MM.1S (cell line): ENCODE measurements at regions not wholly inside any gene's neighbourhood (a gene's known extent, or its start where the extent isn't known, plus 50 kb on each side); places are given as distances from the start of the nearest gene placed in this dataset.

Experiments
- EZH2 ChIP-seq: fragments of 300-600 bp; sonication (generic); optimal IDR thresholded peaks from 2 replicates; pipeline ENCODE3; 2017; ENCODE audit warnings: low read depth, mild to moderate bottlenecking, antibody characterized with exemption, low read length, mixed read lengths
- TF ChIP-seq, protein P1 (sequence below): fragments of 300-600 bp; sonication (generic); IDR thresholded peaks from 2 replicates; pipeline ENCODE4 v1.5.1; 2016; ENCODE audit warnings: antibody characterized with exemption, low read length, mixed read lengths

DNA sequence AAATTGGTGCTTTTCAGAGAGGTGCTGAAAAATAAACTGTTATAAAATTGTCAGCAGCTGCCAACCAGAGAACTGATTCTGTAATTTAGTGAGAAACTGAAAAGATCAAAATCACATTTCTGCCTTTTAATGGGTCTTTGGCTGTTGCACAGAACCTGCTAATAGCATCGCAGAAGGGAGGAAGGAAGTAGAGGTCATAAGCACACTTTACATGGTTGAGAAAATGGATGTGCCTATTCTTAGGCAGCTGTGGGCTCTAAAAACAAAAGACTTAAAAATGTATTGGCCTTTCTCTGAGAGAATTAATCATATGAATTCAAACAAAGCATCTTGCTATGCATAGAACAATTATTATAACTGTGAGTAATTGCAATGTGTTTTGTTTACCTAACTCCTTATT is 1186.9 kb downstream of the DSC3 start:
- TF ChIP-seq, protein P1, sequence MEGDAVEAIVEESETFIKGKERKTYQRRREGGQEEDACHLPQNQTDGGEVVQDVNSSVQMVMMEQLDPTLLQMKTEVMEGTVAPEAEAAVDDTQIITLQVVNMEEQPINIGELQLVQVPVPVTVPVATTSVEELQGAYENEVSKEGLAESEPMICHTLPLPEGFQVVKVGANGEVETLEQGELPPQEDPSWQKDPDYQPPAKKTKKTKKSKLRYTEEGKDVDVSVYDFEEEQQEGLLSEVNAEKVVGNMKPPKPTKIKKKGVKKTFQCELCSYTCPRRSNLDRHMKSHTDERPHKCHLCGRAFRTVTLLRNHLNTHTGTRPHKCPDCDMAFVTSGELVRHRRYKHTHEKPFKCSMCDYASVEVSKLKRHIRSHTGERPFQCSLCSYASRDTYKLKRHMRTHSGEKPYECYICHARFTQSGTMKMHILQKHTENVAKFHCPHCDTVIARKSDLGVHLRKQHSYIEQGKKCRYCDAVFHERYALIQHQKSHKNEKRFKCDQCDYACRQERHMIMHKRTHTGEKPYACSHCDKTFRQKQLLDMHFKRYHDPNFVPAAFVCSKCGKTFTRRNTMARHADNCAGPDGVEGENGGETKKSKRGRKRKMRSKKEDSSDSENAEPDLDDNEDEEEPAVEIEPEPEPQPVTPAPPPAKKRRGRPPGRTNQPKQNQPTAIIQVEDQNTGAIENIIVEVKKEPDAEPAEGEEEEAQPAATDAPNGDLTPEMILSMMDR: no peak
- no peak for TF ChIP-seq EZH2
